Naive thymus-derived CD8-positive, alpha-beta T cell (primary cell): ENCODE measurements at regions not wholly inside any gene's neighbourhood (a gene's known extent, or its start where the extent isn't known, plus 50 kb on each side); places are given as distances from the start of the nearest gene placed in this dataset.
A peak's percentile ranks its signal among the peaks of the same experiment; 100 is the strongest.
"Not testable (repeated sequence)": the region's sequence is repeated elsewhere in the genome, so short reads cannot be mapped to it uniquely, and the experiment has no call there.

Source experiments
- ATAC-seq, 2 donors: fragments of 150-1000 bp; cut with Tn5 transposase in 1 of 2; sonication (Bioruptor Pico), chemical (Tn5 transposase) in 1 of 2; 1 replicate in 1 of 2; 2 replicates in 1 of 2; pipeline ENCODE4 v1.10.0; 2021; ENCODE audit warnings: mild to moderate bottlenecking in 2 of 2, moderate library complexity in 2 of 2
- POLR2A ChIA-PET: fragments of 350-600 bp; sonication (Branson Sonifier 250); formaldehyde crosslinking; loops from one replicate; lab custom pipeline; 2021; ENCODE audit warnings: antibody characterized with exemption; lab: Charles Lee
- DNase-seq, 10 donors: peaks; one replicate each; pipeline versions ENCODE4 v3.0.0 to v3.0.0-alpha.2; 2020 to 2022
- H3K27ac Mint-ChIP-seq, 10 donors: one replicate each; pipeline ENCODE4 v1.8.0; 2020 to 2022; ENCODE audit warnings: mild to moderate bottlenecking in 10 of 10, mixed read lengths in 10 of 10, moderate library complexity in 4 of 10, inconsistent platforms in 1 of 10
- H3K27me3 Mint-ChIP-seq, 5 donors: one replicate each; pipeline ENCODE4 v1.8.0; 2021 to 2022; ENCODE audit warnings: mixed read lengths in 5 of 5
- H3K36me3 Mint-ChIP-seq, 3 donors: one replicate each; pipeline ENCODE4 v1.8.0; 2020 to 2022; ENCODE audit warnings: mixed read lengths in 3 of 3, mild to moderate bottlenecking in 2 of 3, inconsistent platforms in 1 of 3
- H3K4me1 Mint-ChIP-seq, 4 donors: one replicate each; pipeline ENCODE4 v1.8.0; 2021 to 2022; ENCODE audit warnings: mixed read lengths in 4 of 4
- H3K4me3 Mint-ChIP-seq, 10 donors: one replicate each; pipeline ENCODE4 v1.8.0; 2020 to 2022; ENCODE audit warnings: mild to moderate bottlenecking in 10 of 10, mixed read lengths in 10 of 10, moderate library complexity in 6 of 10, inconsistent platforms in 1 of 10
- H3K9me3 Mint-ChIP-seq, 9 donors: one replicate each; pipeline ENCODE4 v1.8.0; 2020 to 2022; ENCODE audit warnings: mixed read lengths in 9 of 9, mild to moderate bottlenecking in 3 of 9, inconsistent platforms in 1 of 9, moderate library complexity in 1 of 9

DNA sequence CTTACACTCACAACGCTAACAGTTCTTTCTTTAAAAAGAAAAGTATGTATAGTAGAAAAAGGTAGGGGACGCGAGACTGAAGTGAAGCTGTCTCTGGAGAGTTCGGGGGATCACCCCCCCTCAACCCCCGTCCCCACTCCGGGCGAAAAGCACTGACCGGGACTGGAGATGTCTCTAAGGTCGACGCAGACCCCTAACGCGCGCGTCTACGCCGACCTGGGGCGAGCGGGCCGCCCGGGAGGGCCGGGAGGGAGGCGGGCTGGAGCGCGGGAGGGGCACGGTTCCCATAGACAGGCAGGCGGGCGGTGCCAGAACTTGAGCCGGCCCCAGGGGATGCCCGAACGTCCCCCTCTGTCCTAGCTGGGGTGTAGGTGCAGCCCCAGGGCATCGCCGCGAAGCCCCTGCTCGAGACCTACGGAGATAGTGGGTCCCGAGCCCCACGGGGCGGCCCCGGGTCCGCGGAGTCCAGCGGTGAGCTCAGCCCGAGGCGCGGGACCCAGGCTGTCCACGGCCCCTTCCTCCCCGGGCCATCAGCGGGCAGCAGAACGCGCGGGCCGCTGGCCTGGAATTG lies 82.2 kb downstream of the CHRNA1 start:
- peak overlapping the region; percentile 33 to 95 (median 90) for H3K27ac Mint-ChIP-seq
- DNase-seq (peak in 9 of 10 donors; percentile 3 to 56 (median 39)), ATAC-seq (peak; percentile 42 to 51)
- peaks cover 26 to 73% (median 60%) of the 10 kb centered on the region in 4 donors for H3K4me1 Mint-ChIP-seq
- POLR2A ChIA-PET, result interaction anchor here (0.6 to 2.6 kb wide), 14 partner anchors 9 to 219 kb away, joined by 3 to 26 read pairs (median 4); partner anchors contain the start of gene WIPF1
- H3K9me3 Mint-ChIP-seq, result no peaks in the 10 kb centered on the region
- no peaks in the 10 kb centered on the region for H3K36me3 Mint-ChIP-seq
- no peaks in the 10 kb centered on the region for H3K27me3 Mint-ChIP-seq
- peak overlapping the region; percentile 77 to 94 (median 89) for H3K4me3 Mint-ChIP-seq

DNA sequence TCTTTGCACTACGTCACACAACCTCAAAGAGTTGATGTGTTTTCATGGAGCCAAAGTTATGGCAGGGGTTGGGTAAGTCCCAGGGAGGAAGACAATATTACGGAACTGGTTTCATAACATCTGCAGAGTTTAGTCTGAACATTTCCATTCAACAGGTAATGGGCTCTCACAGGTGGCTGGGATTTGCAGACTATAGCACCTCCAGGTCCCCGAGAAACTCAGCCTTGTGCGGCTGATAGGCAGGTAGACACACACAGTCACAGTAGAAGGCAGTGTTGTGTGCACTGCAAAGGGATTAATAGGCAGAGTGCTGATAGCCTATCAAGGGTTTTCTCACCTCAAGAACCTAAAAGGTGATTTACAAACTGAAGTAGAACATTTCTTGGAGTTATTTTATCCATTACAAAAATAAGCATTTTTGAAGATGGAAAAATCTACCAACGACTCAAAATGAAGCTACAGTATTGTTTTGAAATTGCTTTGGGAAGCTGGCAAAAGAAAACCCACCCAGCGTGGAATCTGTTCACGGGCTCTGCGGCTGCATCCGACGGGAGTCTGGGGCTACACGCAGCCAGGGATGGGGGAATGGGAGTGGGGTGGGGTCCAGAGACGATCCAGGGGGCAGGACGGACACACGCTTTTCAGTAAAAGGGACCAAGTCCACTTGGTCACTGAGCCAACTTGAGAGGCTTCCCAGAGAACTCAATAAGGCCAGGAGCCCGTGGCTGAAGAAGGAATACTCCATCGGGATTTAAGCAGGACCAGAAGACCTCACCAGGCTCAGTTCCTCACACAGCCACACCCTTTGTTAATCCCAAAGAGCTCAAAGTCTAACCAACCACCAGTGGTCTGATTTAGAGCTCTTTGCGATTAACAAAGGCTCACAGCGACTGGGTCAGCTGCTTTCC lies 82.9 kb downstream of the CHRNA1 start:
- ATAC-seq (no peak), DNase-seq (no peak)
- Mint-ChIP-seq H3K4me1 (peaks cover 23 to 73% (median 63%) of the 10 kb centered on the region in 4 donors), H3K27me3 (no peaks in the 10 kb centered on the region), H3K4me3 (peak overlapping the region; percentile 77 to 94 (median 89)), H3K36me3 (no peaks in the 10 kb centered on the region), H3K27ac (peak overlapping the region; percentile 33 to 95 (median 90)), H3K9me3 (no peaks in the 10 kb centered on the region)
- POLR2A ChIA-PET, result interaction anchor here (0.9 to 2.6 kb wide), 14 partner anchors 8 to 101 kb away, joined by 3 to 26 read pairs (median 4); partner anchors contain the start of gene WIPF1

DNA sequence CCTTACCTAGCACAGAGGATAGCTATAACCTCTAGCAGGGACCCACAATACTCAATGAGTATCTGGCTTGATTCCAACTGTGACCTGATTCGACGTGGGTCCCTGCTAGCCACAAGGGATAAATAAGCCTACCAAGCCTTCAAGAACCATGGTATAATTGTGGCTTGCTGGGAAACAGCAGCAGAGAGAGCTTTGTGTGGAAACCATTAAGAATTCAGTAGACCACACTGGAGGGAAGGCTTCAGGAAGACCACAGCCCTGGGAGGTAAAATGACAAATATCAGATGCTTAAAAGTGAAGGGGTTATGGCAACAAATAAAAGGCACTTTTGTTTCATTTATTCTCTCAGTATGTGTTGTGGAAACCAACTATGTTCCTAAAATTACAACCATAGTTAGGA lies 82.6 kb upstream of the WIPF1 start:
- peak in 2 of 10 donors; percentile 15 to 33 for DNase-seq

DNA sequence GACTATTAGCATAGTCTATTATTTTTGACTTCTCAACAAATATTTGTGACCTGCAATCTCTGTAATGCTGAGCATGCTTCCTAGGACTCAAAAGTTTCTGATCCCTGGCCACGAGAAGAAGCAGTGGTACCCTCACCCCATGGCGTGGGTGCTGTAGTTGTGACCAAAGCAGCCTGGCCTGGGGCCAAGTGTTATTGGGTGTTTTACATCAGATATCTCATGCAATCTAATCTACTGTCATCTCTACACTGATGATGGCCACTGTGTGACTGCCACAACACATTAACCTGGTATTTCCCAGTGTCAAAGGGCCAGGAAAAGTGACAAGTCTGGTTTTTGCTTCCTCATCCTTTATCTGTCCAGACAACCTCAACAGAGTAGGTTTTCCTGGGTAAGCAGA lies 80.8 kb upstream of the WIPF1 start:
- no peaks in the 10 kb centered on the region for H3K9me3 Mint-ChIP-seq
- DNase-seq (no peak), ATAC-seq (no peak)
- peak overlapping the region in 8 of 10 donors; percentile 17 to 81 (median 61) for H3K27ac Mint-ChIP-seq
- no peaks in the 10 kb centered on the region for H3K27me3 Mint-ChIP-seq
- peaks cover 23 to 76% (median 57%) of the 10 kb centered on the region in 4 donors for H3K4me1 Mint-ChIP-seq
- POLR2A ChIA-PET, result no interaction called here
- H3K4me3 Mint-ChIP-seq, result no peak overlapping the region
- peaks cover 0 to 5% (median 1%) of the 10 kb centered on the region in 3 donors for H3K36me3 Mint-ChIP-seq

More for the DNA sequence above, 82.6 kb upstream of the WIPF1 start:
- Mint-ChIP-seq H3K4me1 (peaks cover 26 to 79% (median 69%) of the 10 kb centered on the region in 4 donors), H3K27me3 (no peaks in the 10 kb centered on the region), H3K4me3 (peak overlapping the region in 8 of 10 donors; percentile 11 to 94 (median 89)), H3K27ac (peak overlapping the region; percentile 1 to 95 (median 82)), H3K9me3 (no peaks in the 10 kb centered on the region), H3K36me3 (peaks cover 0 to 3% (median 0%) of the 10 kb centered on the region in 3 donors)
- peak in 1 of 2 donors; percentile 15 for ATAC-seq
- POLR2A ChIA-PET, result interaction anchor here (0.8 to 1.8 kb wide), 3 partner anchors 14 to 46 kb away, joined by 3 to 5 read pairs (median 4); no protein-coding TSS in a partner anchor

DNA sequence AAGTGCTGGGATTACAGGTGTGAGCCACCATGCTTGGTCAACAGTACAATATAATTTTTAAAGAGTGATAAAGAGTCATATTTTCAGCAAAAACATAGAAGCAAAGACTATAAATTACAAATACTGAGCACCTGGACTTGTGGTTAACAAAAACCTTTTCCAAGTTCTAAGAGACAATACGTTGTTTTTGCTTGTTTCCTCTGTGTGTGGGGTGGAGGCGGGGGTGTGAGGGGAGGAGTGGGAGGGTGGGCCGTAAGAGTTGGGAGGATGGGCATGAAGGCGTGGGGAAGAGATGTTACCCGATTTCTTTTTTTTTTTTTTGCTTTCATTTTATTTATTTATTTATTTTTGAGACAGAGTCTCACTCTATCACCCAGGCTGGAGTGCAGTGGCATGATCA lies 78.0 kb upstream of the WIPF1 start:
- Mint-ChIP-seq H3K27me3 (no peaks in the 10 kb centered on the region), H3K4me3 (peak overlapping the region; percentile 7 to 72 (median 60)), H3K36me3 (peaks cover 13 to 22% (median 14%) of the 10 kb centered on the region in 3 donors), H3K4me1 (peaks cover 20 to 59% (median 44%) of the 10 kb centered on the region in 4 donors), H3K27ac (peak overlapping the region; percentile 34 to 92 (median 83)), H3K9me3 (peaks cover 3 to 19% (median 10%) of the 10 kb centered on the region in 9 donors)
- DNase-seq, result peak in 4 of 10 donors; percentile 25 to 51 (median 36)
- peak; percentile 54 to 70 for ATAC-seq
- POLR2A ChIA-PET, result interaction anchor here (0.6 to 1.0 kb wide), 2 partner anchors 13 to 81 kb away, joined by 3 to 4 read pairs; no protein-coding TSS in a partner anchor

DNA sequence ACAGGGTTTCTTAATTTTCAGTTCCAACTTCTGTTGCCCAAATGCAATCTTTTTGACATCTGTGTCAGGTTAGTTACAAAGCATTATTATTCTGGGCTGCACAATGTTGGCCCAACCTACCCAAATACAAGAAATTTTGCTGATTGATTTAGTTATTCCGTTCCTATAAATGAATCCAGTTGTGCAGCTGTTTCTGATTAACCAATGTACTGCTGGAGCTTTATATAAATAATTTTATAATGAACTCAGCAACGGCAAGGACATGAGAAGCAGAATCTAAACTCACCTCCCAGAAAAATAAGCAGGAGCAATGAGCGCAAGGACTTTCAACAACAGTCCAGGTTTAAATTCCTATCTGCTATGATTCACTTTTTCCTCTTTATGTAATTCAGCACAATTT lies 76.3 kb upstream of the WIPF1 start:
- ATAC-seq (no peak), DNase-seq (no peak)
- POLR2A ChIA-PET, result interaction anchor here (0.7 to 1.8 kb wide), 3 partner anchors 8 to 46 kb away, joined by 4 to 5 read pairs (median 4); no protein-coding TSS in a partner anchor
- H3K9me3 Mint-ChIP-seq, result peaks cover 3 to 19% (median 10%) of the 10 kb centered on the region in 9 donors
- no peaks in the 10 kb centered on the region for H3K27me3 Mint-ChIP-seq
- peaks cover 13 to 26% (median 14%) of the 10 kb centered on the region in 3 donors for H3K36me3 Mint-ChIP-seq
- no peak overlapping the region for H3K27ac Mint-ChIP-seq
- peaks cover 14 to 42% (median 33%) of the 10 kb centered on the region in 4 donors for H3K4me1 Mint-ChIP-seq
- no peak overlapping the region for H3K4me3 Mint-ChIP-seq

DNA sequence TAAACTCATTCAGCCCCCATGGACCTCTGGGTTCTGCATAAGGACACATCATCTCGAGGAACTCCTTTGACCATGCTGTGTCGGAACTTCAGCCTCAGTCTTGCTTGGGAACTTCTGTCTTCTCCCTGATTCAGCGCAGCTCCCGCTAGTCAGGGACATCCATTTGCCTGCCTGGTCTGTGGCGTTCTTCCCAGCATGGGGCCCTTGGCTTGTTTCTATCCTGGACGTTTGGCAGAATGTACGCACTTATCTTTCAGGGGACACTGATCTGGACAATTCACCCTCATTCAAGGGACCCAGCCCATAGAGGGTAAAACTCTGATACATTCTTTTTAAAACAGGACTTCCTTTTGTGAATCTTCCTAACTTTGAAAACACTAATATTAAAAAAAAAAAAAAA lies 75.8 kb upstream of the WIPF1 start:
- no peaks in the 10 kb centered on the region for H3K27me3 Mint-ChIP-seq
- no peak overlapping the region for H3K4me3 Mint-ChIP-seq
- POLR2A ChIA-PET, result interaction anchor here (0.7 to 1.8 kb wide), 3 partner anchors 9 to 46 kb away, joined by 4 to 5 read pairs (median 4); no protein-coding TSS in a partner anchor
- H3K4me1 Mint-ChIP-seq, result peaks cover 14 to 38% (median 30%) of the 10 kb centered on the region in 4 donors
- H3K27ac Mint-ChIP-seq, result no peak overlapping the region
- no peak for ATAC-seq
- no peak for DNase-seq
- peaks cover 3 to 19% (median 10%) of the 10 kb centered on the region in 9 donors for H3K9me3 Mint-ChIP-seq
- H3K36me3 Mint-ChIP-seq, result peaks cover 13 to 26% (median 14%) of the 10 kb centered on the region in 3 donors

DNA sequence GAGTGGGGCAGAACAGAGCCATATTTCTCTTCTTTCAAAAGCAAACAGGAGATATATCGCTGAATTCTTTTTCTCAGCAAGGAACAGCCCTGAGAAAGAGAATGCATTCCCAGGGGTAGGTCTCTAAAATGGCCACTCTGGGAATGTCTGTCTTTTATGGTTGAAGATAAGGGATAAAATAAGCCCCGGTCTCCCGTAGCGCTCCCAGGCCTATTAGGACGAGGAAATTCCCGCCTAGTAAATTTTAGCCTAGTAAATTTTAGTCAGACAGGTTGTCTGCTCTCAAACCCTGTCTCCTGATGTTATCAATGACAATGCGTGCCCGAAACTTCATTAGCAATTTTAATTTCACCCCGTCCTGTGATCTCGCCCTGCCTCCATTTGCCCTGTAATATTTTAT lies 73.9 kb upstream of the WIPF1 start:
- H3K27ac Mint-ChIP-seq, DNase-seq, H3K4me3 Mint-ChIP-seq, H3K27me3 Mint-ChIP-seq, POLR2A ChIA-PET, ATAC-seq: not testable (repeated sequence)
- H3K4me1 Mint-ChIP-seq, result peaks cover 16 to 38% (median 33%) of the 10 kb centered on the region in 4 donors
- H3K36me3 Mint-ChIP-seq, result peaks cover 13 to 26% (median 14%) of the 10 kb centered on the region in 3 donors
- peaks cover 3 to 19% (median 10%) of the 10 kb centered on the region in 9 donors for H3K9me3 Mint-ChIP-seq

DNA sequence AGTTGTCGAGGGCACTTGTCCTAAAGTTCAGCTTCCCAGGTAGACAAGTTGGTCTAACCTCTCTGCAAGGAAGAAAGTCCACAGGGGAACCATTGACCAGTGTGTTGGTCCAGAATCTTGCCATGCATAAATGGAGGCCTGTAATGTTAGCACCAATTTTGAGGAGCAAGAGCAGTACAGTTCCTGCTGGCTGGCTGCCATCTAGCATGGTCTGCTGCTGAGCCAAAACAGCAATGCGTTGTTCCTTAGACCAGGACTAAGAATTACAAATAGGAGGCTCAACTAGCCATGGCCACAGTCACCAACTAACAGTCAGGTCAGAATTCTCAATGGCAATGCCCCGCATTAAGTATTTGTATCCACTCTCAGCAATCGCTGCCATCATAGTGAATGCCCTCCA lies 72.8 kb upstream of the WIPF1 start:
- ATAC-seq, result no peak
- no peaks in the 10 kb centered on the region for H3K27me3 Mint-ChIP-seq
- no peak for DNase-seq
- no peak overlapping the region for H3K27ac Mint-ChIP-seq
- H3K9me3 Mint-ChIP-seq, result peaks cover 3 to 19% (median 10%) of the 10 kb centered on the region in 9 donors
- peaks cover 11 to 26% (median 14%) of the 10 kb centered on the region in 3 donors for H3K36me3 Mint-ChIP-seq
- H3K4me1 Mint-ChIP-seq, result peaks cover 14 to 40% (median 29%) of the 10 kb centered on the region in 4 donors
- POLR2A ChIA-PET, result interaction anchor here (1.3 kb wide), 1 partner anchor 77 kb away, joined by 4 read pairs; no protein-coding TSS in a partner anchor
- no peak overlapping the region for H3K4me3 Mint-ChIP-seq

DNA sequence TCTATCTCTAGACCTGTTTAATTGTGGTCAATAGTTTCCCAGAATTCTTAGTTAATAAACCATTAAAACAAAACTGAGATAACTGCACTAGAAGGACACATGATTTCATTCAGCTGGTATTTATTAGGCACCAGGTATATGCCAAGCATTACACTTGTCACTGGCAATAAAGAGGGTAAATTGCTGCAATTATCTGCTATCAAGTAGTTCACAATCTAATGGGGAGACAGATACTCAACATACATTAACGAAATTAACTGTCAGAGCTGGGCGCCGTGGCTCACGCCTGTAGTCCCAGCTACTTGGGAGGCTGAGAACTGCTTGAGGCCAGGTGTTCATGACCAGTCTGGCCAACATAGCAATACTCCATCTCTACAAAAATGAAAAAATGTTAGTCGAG lies 71.7 kb upstream of the WIPF1 start:
- Mint-ChIP-seq H3K4me1 (peaks cover 12 to 40% (median 28%) of the 10 kb centered on the region in 4 donors), H3K27me3 (no peaks in the 10 kb centered on the region), H3K27ac (no peak overlapping the region), H3K4me3 (no peak overlapping the region), H3K36me3 (peaks cover 10 to 26% (median 14%) of the 10 kb centered on the region in 3 donors), H3K9me3 (peaks cover 3 to 19% (median 10%) of the 10 kb centered on the region in 9 donors)
- ATAC-seq (no peak), DNase-seq (no peak)
- POLR2A ChIA-PET, result interaction anchor here (1.2 to 1.3 kb wide), 2 partner anchors 41 to 76 kb away, joined by 3 to 4 read pairs; no protein-coding TSS in a partner anchor

DNA sequence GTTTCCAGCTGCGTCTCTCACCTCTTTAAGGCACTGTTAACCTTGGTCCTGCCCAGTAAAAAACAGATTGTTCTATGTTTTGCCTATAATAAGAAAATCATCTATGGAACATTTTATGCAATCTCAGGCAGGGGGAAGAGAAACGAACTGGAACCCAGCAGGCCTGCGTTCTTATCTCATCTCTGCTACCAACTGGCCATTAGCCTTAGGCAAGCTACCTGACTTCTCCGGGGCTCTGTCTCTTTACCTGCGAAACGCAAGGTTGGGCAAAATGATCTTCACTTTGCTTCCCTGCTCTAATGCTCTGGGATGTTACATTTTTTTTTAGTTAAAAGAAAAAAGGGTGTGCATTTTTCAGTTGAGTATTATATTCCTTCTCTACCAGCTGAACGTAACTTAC lies 70.5 kb upstream of the WIPF1 start:
- Mint-ChIP-seq H3K9me3 (peaks cover 3 to 19% (median 10%) of the 10 kb centered on the region in 9 donors), H3K27me3 (no peaks in the 10 kb centered on the region), H3K27ac (peak overlapping the region in 7 of 10 donors; percentile 31 to 82 (median 59)), H3K36me3 (peaks cover 6 to 25% (median 14%) of the 10 kb centered on the region in 3 donors), H3K4me3 (peak overlapping the region in 7 of 10 donors; percentile 37 to 74 (median 56)), H3K4me1 (peaks cover 14 to 49% (median 29%) of the 10 kb centered on the region in 4 donors)
- POLR2A ChIA-PET, result interaction anchor here (1.2 kb wide), 1 partner anchor 40 kb away, joined by 3 read pairs; no protein-coding TSS in a partner anchor
- no peak for DNase-seq
- ATAC-seq, result no peak
